Upper lobe of left lung (tissue), 4 donors: ENCODE measurements at regions not wholly inside any gene's neighbourhood (a gene's known extent, or its start where the extent isn't known, plus 50 kb on each side); places are given as distances from the start of the nearest gene placed in this dataset.

ENCODE experiments used
- CTCF ChIP-seq, 6 experiments: fragments of 450-650 bp in 4 of 6; fragments of 200-600 bp in 2 of 6; sonication (generic) in 2 of 6; IDR thresholded peaks; one replicate each; pipeline ENCODE4 v1.5.1; 2016 to 2019; ENCODE audit warnings: antibody characterized with exemption in 6 of 6
- EP300 ChIP-seq, 4 donors: sonication (generic); formaldehyde crosslinking; IDR thresholded peaks; one replicate each; pipeline ENCODE4 v1.5.1; 2017; ENCODE audit warnings: antibody characterized with exemption in 4 of 4, control low read depth in 2 of 4

- TF ChIP-seq CTCF (IDR thresholded peaks at IDR 0.05): no peak
- no peak for TF ChIP-seq EP300 (IDR thresholded peaks at IDR 0.05)
Observed at GRCh38 chr13:109436841-109437240, 349.5 kb downstream of the IRS2 start.
